Choroid plexus epithelial cell (primary cell): ENCODE measurements at regions not wholly inside any gene's neighbourhood (a gene's known extent, or its start where the extent isn't known, plus 50 kb on each side); places are given as distances from the start of the nearest gene placed in this dataset.

Experiments
- DNase-seq: peaks from one replicate; pipeline ENCODE4 v3.0.0-alpha.2; 2010; ENCODE audit warnings: low read depth
- H3K4me3 ChIP-seq: 2 replicates; pipeline ENCODE4 v1.5.1; 2011; ENCODE audit warnings: low read depth, mild to moderate bottlenecking, control low read depth, low read length, moderate library complexity
- TF ChIP-seq, protein P1 (sequence below): conservative IDR thresholded peaks from 2 replicates; pipeline ENCODE4 v1.5.1; 2011; ENCODE audit warnings: low read depth, mild to moderate bottlenecking, control low read depth, inconsistent platforms, low read length, moderate library complexity

DNA sequence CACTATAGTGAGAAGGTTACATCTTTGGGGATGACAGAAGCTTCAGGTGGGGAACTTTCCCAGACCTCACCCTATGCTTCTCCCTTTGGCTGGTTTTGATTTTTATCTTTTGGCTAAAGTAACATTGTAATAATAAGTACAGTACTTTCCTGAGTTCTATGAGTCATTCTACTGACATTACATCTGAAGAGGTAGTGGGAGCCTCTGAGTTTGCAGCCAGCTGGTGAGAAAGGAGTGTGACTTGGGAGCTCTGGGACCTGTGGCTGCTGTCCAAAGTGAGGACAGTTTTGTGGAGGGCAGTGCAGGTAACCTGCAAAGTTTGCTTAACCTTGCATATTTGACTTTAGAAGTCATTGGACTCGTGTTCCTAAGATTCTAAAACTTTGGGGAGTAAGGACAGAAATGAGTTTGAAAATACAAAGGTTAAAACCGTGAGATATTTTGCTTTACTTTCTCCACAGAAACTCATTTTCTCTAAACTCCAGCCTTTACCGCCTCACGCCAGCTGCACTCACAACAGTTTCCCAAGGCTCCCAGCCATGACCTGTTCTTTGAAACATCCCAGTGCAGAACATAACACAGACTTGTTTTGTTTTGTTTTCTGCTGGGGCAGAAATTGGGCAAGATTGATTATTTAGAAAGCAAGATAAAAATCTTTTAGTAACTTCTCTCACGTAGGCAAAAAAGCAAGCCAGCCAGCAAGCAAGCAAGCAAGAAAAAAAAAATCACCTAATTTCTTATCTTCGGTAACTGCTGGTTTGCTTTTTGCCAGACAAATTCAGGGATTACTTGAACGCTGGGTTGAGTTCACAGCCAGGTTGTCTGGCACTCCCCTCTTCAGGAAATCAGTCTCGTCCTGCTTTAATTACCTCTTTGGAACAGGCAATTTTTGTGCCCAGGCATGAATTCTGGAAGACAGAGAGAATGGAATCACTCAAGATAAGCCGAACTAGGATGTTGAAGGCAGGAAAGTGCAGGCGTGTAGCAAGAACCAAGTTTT lies 478.3 kb upstream of the ISX start:
- no peak for DNase-seq
- no peak overlapping the region for H3K4me3 ChIP-seq
- TF ChIP-seq, protein P1, sequence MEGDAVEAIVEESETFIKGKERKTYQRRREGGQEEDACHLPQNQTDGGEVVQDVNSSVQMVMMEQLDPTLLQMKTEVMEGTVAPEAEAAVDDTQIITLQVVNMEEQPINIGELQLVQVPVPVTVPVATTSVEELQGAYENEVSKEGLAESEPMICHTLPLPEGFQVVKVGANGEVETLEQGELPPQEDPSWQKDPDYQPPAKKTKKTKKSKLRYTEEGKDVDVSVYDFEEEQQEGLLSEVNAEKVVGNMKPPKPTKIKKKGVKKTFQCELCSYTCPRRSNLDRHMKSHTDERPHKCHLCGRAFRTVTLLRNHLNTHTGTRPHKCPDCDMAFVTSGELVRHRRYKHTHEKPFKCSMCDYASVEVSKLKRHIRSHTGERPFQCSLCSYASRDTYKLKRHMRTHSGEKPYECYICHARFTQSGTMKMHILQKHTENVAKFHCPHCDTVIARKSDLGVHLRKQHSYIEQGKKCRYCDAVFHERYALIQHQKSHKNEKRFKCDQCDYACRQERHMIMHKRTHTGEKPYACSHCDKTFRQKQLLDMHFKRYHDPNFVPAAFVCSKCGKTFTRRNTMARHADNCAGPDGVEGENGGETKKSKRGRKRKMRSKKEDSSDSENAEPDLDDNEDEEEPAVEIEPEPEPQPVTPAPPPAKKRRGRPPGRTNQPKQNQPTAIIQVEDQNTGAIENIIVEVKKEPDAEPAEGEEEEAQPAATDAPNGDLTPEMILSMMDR: no peak

DNA sequence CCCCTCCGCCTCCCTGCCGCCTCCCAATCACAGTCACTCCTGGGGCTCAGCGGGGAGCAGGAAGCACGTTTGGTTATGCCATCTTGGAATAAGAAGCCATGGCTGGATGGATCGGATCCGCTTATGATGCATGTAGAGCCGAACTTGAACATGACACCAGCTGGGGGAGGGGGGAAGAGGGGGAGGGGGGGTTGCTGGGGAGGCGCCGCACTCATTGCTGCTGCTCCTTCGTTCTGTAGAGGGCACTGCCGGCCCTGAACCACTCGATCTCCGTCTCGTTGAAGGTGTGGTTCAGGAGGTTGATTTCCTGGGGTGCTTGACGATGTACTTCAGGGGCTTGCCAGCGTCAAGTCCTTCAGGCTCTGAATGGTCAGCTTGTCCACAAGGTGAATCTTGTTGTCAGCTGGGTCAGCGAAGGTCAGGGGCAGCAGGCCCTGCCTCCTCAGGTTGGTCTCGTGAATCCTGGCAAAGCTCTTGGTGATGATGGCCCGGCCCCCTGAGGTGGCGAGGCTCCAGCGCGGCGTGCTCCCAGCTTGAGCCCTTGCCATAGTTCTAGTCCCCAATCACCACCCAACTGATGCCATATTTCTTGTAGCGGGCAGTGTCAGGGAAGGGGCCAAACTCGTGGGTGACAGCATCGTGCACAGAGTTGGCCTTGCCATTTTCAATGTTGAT lies 476.9 kb upstream of the ISX start:
- no peak for DNase-seq
- TF ChIP-seq, protein P1: no peak
- H3K4me3 ChIP-seq: no peak overlapping the region

DNA sequence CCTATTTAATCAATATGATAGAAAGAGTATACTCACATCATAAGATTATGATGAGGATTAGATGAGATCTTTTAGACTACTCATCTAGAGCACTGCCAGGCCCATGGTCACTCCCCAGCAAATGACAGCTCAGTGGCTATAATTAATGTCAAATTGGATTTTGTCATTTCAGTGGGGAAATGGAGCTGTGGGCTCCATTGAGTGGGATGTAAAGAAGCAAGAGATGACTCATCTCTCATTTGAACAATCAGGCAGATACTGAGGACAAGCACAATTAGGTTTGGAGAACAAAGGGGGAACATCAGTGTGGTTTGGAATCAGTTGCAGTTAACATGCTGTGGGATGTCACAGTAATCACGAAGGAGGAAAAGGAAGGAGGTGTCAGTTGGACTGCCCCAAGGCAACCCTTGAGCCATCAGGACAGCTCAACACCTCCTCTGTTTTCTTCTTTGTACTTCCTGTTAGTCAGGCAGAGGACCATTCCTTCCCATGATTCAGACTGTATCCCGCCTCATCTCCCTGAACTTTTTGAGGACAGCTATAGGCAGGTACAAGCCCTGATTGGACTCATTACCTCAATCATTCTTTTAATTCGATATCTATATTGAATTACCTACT lies 473.7 kb upstream of the ISX start:
- no peak for DNase-seq

DNA sequence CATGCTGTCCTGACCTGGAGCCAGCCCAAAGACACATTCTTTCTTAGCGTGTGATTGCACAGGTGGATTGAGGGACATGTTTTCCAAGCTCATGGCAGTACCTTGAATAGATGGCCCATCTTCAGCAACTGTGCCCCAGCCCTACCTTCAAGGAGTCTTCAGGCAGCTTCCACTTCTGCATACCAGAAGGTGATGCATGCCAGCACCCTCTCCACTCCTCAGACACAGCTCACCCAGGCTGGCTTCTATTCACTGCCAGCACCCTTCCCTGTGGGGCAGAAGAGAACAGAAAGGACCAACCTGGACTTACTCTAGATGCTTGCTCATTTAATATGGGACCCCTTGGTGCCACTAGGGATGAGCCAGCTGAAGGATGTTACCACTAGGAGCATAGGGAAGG lies 466.4 kb upstream of the ISX start:
- no peak for DNase-seq
- TF ChIP-seq, protein P1: no peak
- H3K4me3 ChIP-seq: no peak overlapping the region

More for the DNA sequence above, 473.7 kb upstream of the ISX start:
- H3K4me3 ChIP-seq: no peak overlapping the region
- TF ChIP-seq, protein P1: no peak

DNA sequence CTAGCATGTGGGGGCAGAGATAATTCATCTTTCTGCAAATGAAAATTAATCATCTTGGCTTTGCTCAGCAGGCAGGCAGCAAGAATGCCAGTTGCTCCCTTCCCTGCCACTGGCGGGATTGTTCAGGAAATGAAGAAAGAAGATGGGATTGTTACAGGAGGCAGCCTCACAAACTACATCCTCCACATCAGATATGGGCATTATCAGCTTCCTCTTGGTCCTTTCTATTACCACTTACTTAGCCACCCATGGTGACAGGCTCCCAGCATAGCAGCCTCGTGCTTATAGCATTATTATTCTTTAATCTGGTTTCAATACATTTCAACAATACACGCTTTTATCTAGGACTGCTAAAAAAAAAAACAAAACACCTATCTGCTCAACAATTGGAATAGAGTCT lies 461.6 kb upstream of the ISX start:
- DNase-seq: no peak
- TF ChIP-seq, protein P1: no peak
- no peak overlapping the region for H3K4me3 ChIP-seq

DNA sequence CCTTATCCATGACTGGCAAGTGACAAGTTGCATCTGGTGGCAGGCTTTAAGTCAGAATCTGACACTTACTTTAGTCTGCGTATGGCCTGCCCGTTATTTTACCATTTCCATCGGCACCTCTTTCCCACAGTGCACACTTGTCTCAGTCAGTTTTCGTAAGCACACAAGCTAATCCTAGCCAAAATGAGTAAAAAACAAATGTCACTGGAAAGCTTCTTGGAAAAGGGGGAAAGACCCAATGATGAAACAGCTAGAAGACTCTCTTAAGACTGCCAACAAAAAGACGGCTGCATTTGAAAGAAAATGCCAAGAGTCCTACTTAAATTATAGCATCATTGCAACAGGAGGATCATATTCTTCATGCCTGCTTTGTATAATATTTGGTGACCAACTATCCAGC lies 457.9 kb upstream of the ISX start:
- no peak for DNase-seq
- TF ChIP-seq, protein P1: no peak
- no peak overlapping the region for H3K4me3 ChIP-seq
